ENCODE measurements at regions not wholly inside any gene's neighbourhood (a gene's known extent, or its start where the extent isn't known, plus 50 kb on each side); places are given as distances from the start of the nearest gene placed in this dataset.

GRCh38 chr9:126093771-126094170 is 232.9 kb upstream of the MVB12B start:
- H3K27ac ChIP-seq: no peak overlapping the region
- TF ChIP-seq FOXP2 (optimal IDR thresholded peaks at IDR 0.05; ENCODE audit: control extremely low read depth, extremely low read length, insufficient read depth) (no peak), POLR2AphosphoS5 (IDR thresholded peaks at IDR 0.05; ENCODE audit: borderline replicate concordance, low read depth, low read length) (no peak), EZH2 (IDR thresholded peaks at IDR 0.05) (no peak)
- H3K4me3 ChIP-seq: no peak overlapping the region
- no peaks in the 10 kb centered on the region for H3K9me3 ChIP-seq (ENCODE audit: low read depth, low read length)
- no peaks in the 10 kb centered on the region for H3K36me3 ChIP-seq (ENCODE audit: insufficient read depth, low read length)
- no peak for DNase-seq (ENCODE audit: low read depth, low spot score)
- no peak overlapping the region for H3K9ac ChIP-seq (ENCODE audit: insufficient read length)

DNA sequence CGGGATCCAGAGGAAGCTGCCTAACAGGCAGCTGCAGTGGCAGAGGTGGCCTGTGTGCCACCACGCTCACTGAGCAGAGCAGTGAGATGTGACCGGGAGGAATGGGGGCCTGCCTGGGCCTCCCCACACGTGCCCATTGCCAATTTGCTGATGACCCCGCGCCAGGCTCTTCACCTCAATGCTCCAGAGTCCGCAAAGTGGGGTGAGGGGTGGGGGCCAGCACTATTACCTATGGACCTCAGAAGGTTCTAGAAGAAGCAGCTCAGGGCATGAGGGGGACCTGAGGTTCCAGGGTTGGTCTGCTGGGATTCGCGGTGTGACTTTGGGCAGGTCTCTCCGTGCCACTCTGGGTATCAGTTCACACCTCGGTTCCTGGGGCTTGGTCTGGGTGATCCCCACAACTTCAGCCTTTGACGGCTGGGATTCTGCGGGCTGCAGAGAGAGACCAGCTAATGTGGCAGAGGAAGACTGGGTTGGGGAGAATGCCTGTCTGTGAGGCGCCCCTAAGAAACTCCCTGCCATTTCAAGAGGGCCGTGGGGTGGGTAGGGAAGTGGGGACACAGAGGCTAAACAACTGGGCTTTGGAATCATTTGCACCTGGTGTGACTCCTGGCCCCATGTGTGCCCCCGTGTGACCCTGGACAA is 231.0 kb upstream of the MVB12B start:
- Histone ChIP-seq H3K36me3 (ENCODE audit: insufficient read depth, low read length) (no peaks in the 10 kb centered on the region), H3K9ac (ENCODE audit: insufficient read length) (no peak overlapping the region), H3K27ac (no peak overlapping the region), H3K4me3 (no peak overlapping the region), H3K9me3 (ENCODE audit: low read depth, low read length) (no peaks in the 10 kb centered on the region)
- DNase-seq (ENCODE audit: low read depth, low spot score): no peak
- TF ChIP-seq FOXP2 (optimal IDR thresholded peaks at IDR 0.05; ENCODE audit: control extremely low read depth, extremely low read length, insufficient read depth): no peak

DNA sequence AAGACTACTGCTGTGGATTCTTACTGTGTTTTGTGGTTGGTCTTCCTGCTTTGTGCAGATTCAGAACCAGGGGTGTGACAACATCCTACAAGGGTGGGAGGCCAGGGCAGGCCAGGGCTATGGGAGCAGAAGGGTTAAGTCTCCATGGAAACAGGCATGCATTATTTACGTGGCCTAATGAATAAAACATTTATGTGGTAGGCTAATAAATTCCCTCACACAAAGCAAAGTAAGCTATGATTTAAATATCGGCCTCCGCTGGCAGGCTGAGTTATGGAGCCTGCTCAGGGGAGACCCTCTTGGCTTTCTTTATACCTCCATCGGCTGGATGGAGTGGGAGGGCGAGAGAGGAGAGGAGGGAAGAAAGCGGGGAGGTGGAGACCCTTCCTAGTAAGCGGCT is 230.3 kb upstream of the MVB12B start:
- Histone ChIP-seq H3K4me3 (no peak overlapping the region), H3K9ac (ENCODE audit: insufficient read length) (no peak overlapping the region), H3K9me3 (ENCODE audit: low read depth, low read length) (no peaks in the 10 kb centered on the region), H3K27ac (no peak overlapping the region), H3K36me3 (ENCODE audit: insufficient read depth, low read length) (no peaks in the 10 kb centered on the region)
- DNase-seq (ENCODE audit: low read depth, low spot score): peak; percentile 8
- TF ChIP-seq EZH2 (IDR thresholded peaks at IDR 0.05) (no peak), FOXP2 (optimal IDR thresholded peaks at IDR 0.05; ENCODE audit: control extremely low read depth, extremely low read length, insufficient read depth) (no peak), POLR2AphosphoS5 (IDR thresholded peaks at IDR 0.05; ENCODE audit: borderline replicate concordance, low read depth, low read length) (no peak)

DNA sequence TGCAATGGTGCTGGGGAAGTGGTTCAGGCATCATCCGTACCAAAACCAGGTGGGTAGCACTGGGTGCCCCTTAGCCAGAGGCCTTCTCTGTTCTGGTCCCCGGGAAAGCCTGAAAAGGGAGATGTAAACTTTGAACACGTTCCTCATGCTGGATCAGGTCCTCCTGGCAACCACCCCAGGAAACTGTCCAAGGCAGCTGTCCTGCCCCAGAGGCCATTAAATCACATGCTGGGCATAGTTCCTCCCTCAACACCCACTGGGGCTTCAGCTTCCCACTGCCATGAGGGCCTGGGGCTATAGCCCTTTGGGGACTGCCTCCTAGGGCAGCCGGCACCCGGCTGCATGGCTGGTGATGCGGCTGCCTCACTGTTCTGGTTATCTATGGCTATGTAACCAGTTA is 228.9 kb upstream of the MVB12B start:
- TF ChIP-seq POLR2AphosphoS5 (IDR thresholded peaks at IDR 0.05; ENCODE audit: borderline replicate concordance, low read depth, low read length): no peak
- TF ChIP-seq FOXP2 (optimal IDR thresholded peaks at IDR 0.05; ENCODE audit: control extremely low read depth, extremely low read length, insufficient read depth): no peak
- TF ChIP-seq EZH2 (IDR thresholded peaks at IDR 0.05): no peak
- Histone ChIP-seq H3K4me3 (no peak overlapping the region), H3K9ac (ENCODE audit: insufficient read length) (no peak overlapping the region), H3K36me3 (ENCODE audit: insufficient read depth, low read length) (no peaks in the 10 kb centered on the region), H3K9me3 (ENCODE audit: low read depth, low read length) (no peaks in the 10 kb centered on the region), H3K27ac (no peak overlapping the region)
- no peak for DNase-seq (ENCODE audit: low read depth, low spot score)

DNA sequence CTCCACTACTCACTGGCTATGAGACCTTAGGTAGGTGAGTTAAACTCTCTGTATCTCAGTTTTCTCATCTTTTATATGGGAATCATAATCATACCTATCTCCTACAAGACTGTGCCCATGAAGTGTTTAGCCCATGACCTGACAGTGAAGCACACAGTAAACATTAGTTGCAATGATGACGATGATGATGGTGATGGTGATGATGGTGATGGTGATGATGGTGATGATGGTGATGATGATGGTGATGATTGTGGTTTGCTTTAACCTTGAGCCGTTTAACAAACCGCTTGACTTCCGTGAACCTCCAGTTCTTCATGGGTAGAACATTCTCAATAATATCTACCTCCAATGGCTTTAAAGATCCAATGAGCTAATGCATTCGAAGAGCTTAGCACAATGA is 220.2 kb upstream of the MVB12B start:
- no peak overlapping the region for H3K4me3 ChIP-seq
- H3K9ac ChIP-seq (ENCODE audit: insufficient read length): no peak overlapping the region
- H3K36me3 ChIP-seq (ENCODE audit: insufficient read depth, low read length): no peaks in the 10 kb centered on the region
- no peaks in the 10 kb centered on the region for H3K9me3 ChIP-seq (ENCODE audit: low read depth, low read length)
- TF ChIP-seq POLR2AphosphoS5 (IDR thresholded peaks at IDR 0.05; ENCODE audit: borderline replicate concordance, low read depth, low read length) (no peak), EZH2 (IDR thresholded peaks at IDR 0.05) (no peak), FOXP2 (optimal IDR thresholded peaks at IDR 0.05; ENCODE audit: control extremely low read depth, extremely low read length, insufficient read depth) (no peak)
- H3K27ac ChIP-seq: no peak overlapping the region
- no peak for DNase-seq (ENCODE audit: low read depth, low spot score)

DNA sequence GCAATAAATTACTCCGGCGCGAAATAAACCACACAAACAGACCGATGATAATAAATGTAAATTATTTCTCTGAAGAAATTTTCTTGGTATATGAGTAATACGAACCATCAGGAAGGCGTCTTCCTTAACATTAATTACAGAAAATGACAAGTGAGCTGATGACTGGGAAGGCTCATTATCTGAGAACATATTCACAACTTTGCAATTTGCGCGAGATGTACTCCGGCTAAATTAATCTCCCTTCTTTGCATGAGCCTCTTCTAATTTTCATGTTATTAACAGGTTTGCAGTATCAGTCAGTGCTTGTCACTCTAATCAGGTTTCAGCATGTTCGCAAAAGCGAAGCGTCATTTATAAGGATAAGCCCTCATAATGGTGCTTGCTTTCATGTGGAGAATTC is 218.9 kb upstream of the MVB12B start:
- Histone ChIP-seq H3K9me3 (ENCODE audit: low read depth, low read length) (no peaks in the 10 kb centered on the region), H3K36me3 (ENCODE audit: insufficient read depth, low read length) (no peaks in the 10 kb centered on the region), H3K9ac (ENCODE audit: insufficient read length) (no peak overlapping the region), H3K4me3 (no peak overlapping the region), H3K27ac (no peak overlapping the region)
- TF ChIP-seq EZH2 (IDR thresholded peaks at IDR 0.05): no peak
- no peak for TF ChIP-seq POLR2AphosphoS5 (IDR thresholded peaks at IDR 0.05; ENCODE audit: borderline replicate concordance, low read depth, low read length)
- TF ChIP-seq FOXP2 (optimal IDR thresholded peaks at IDR 0.05; ENCODE audit: control extremely low read depth, extremely low read length, insufficient read depth): no peak
- no peak for DNase-seq (ENCODE audit: low read depth, low spot score)

DNA sequence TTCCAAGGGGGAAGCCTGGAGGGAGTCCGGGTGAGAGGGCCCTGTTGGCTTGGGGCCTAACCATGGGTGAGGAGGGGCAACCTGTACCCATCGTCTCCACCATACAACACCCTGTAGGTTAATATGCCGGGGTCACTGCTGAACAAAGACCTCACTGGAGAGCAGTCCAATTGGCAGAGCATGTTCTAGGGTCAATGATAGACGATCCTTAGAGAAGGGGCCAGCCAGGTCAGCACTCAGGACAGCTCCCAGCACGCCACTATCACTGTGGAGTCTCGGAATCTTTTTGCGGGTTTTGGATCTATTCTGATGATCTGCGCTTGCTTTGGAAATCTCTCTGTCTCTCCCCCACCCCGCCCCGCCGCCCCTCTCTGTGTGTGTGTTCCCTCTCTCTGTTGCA is 218.4 kb upstream of the MVB12B start:
- Histone ChIP-seq H3K27ac (no peak overlapping the region), H3K4me3 (no peak overlapping the region), H3K36me3 (ENCODE audit: insufficient read depth, low read length) (no peaks in the 10 kb centered on the region), H3K9me3 (ENCODE audit: low read depth, low read length) (no peaks in the 10 kb centered on the region), H3K9ac (ENCODE audit: insufficient read length) (no peak overlapping the region)
- DNase-seq (ENCODE audit: low read depth, low spot score): no peak
- no peak for TF ChIP-seq POLR2AphosphoS5 (IDR thresholded peaks at IDR 0.05; ENCODE audit: borderline replicate concordance, low read depth, low read length)
- no peak for TF ChIP-seq EZH2 (IDR thresholded peaks at IDR 0.05)
- no peak for TF ChIP-seq FOXP2 (optimal IDR thresholded peaks at IDR 0.05; ENCODE audit: control extremely low read depth, extremely low read length, insufficient read depth)

GRCh38 chr9:126109575-126109974 is 217.1 kb upstream of the MVB12B start:
- DNase-seq (ENCODE audit: low read depth, low spot score): no peak
- Histone ChIP-seq H3K9me3 (ENCODE audit: low read depth, low read length) (no peaks in the 10 kb centered on the region), H3K4me3 (no peak overlapping the region), H3K9ac (ENCODE audit: insufficient read length) (no peak overlapping the region), H3K36me3 (ENCODE audit: insufficient read depth, low read length) (no peaks in the 10 kb centered on the region), H3K27ac (no peak overlapping the region)
- no peak for TF ChIP-seq EZH2 (IDR thresholded peaks at IDR 0.05)
- TF ChIP-seq FOXP2 (optimal IDR thresholded peaks at IDR 0.05; ENCODE audit: control extremely low read depth, extremely low read length, insufficient read depth): no peak

DNA sequence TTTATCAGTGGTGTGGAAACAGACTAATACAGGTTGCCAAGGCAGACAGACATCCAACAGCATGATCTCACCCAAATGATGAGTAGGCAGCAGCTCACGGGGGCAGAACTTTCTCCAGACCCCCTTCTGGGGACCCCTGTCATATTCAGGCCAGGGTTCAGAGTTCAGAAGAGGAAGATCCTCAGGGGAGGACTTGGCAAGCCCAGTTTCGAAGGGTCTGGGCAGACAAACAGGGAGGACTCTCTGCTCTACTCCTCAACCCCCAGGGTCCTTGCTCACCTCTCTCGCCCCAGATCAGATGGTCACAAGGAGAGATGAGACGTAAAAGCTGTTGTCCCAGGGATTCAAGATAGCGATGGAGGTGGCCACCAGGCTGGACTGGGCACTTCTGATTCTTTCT is 215.1 kb upstream of the MVB12B start:
- Histone ChIP-seq H3K36me3 (ENCODE audit: insufficient read depth, low read length) (no peaks in the 10 kb centered on the region), H3K4me3 (no peak overlapping the region), H3K9ac (ENCODE audit: insufficient read length) (no peak overlapping the region), H3K27ac (no peak overlapping the region), H3K9me3 (ENCODE audit: low read depth, low read length) (no peaks in the 10 kb centered on the region)
- TF ChIP-seq POLR2AphosphoS5 (IDR thresholded peaks at IDR 0.05; ENCODE audit: borderline replicate concordance, low read depth, low read length) (no peak), FOXP2 (optimal IDR thresholded peaks at IDR 0.05; ENCODE audit: control extremely low read depth, extremely low read length, insufficient read depth) (no peak), EZH2 (IDR thresholded peaks at IDR 0.05) (no peak)
- no peak for DNase-seq (ENCODE audit: low read depth, low spot score)

Measured in SK-N-MC (cell line).